Endothelial cell of umbilical vein (primary cell): ENCODE measurements at regions not wholly inside any gene's neighbourhood (a gene's known extent, or its start where the extent isn't known, plus 50 kb on each side); places are given as distances from the start of the nearest gene placed in this dataset.

Experiments used
- BruUV-seq: library from RNA; stranded (reverse); fragments of 400-500 nt; replicated peaks from 2 replicates; lab custom pipeline; 2021; lab: Mats Ljungman, UMichigan
- CTCF ChIA-PET: fragments of 300-600, 350-600 bp; sonication (Branson Sonifier 250); formaldehyde crosslinking; loops from one replicate; lab custom pipeline; 2021; ENCODE audit warnings: antibody characterized with exemption, inconsistent platforms; lab: Charles Lee
- POLR2A ChIA-PET: fragments of 300-600, 350-600 bp; sonication (Branson Sonifier 250); formaldehyde crosslinking; loops from one replicate; lab custom pipeline; 2021; ENCODE audit warnings: antibody characterized with exemption, inconsistent platforms; lab: Charles Lee
- DNase-seq: peaks from one replicate; pipeline ENCODE4 v3.0.0-alpha.2; 2011; ENCODE audit warnings: low read depth, low spot score
- FAIRE-seq: peaks from 2 replicates; lab custom pipeline; 2011; peaks lifted over from hg19 to GRCh38; lab: Jason Lieb, UNC
- H2AFZ ChIP-seq: 2 replicates; pipeline ENCODE4 v1.6.0; 2012; ENCODE audit warnings: low read depth, low read length, control low read depth, inconsistent platforms
- H3K27ac ChIP-seq: 2 replicates; pipeline ENCODE4 v1.5.1; 2011; ENCODE audit warnings: low read depth, mild to moderate bottlenecking, control low read depth, low read length, moderate library complexity; ENCODE audit not compliant: insufficient read depth
- H3K27me3 ChIP-seq, 2 experiments: 2 replicates each; pipeline versions ENCODE4 v1.6.0 to v1.6.1; 2011; ENCODE audit warnings: low read length in 2 of 2, mixed read lengths in 1 of 2; ENCODE audit not compliant: control insufficient read depth in 2 of 2, insufficient read depth in 2 of 2
- H3K36me3 ChIP-seq, 2 experiments: 2 replicates in 1 of 2; 3 replicates in 1 of 2; pipeline ENCODE4 v1.5.1; 2011; ENCODE audit warnings: low read length in 2 of 2, mild to moderate bottlenecking in 1 of 2, moderate library complexity in 1 of 2; ENCODE audit not compliant: control insufficient read depth in 2 of 2, insufficient read depth in 2 of 2; ENCODE audit errors: extremely low read depth in 1 of 2
- H3K4me1 ChIP-seq: 3 replicates; pipeline ENCODE4 v1.5.1; 2011; ENCODE audit warnings: mild to moderate bottlenecking, low read length; ENCODE audit not compliant: control insufficient read depth, insufficient read depth; ENCODE audit errors: extremely low read depth
- H3K4me2 ChIP-seq: 2 replicates; pipeline ENCODE4 v1.6.1; 2011; ENCODE audit warnings: low read length, control low read depth, mixed read lengths; ENCODE audit not compliant: insufficient read depth
- H3K4me3 ChIP-seq, 3 experiments: fragments of 200-600 bp in 1 of 3; sonication (generic), shearing (Covaris generic) in 1 of 3; replicated peaks in 1 of 3; 2 replicates each; pipeline ENCODE4 v1.5.1; 2011 to 2016; ENCODE audit warnings: control low read depth in 3 of 3, low read length in 3 of 3, mild to moderate bottlenecking in 2 of 3, inconsistent platforms in 1 of 3, low read depth in 1 of 3, moderate library complexity in 1 of 3; ENCODE audit not compliant: insufficient read depth in 1 of 3
- H3K79me2 ChIP-seq: 2 replicates; pipeline ENCODE4 v1.6.0; 2012; ENCODE audit warnings: low read length, inconsistent platforms; ENCODE audit not compliant: control insufficient read depth, insufficient read depth
- H3K9ac ChIP-seq: replicated peaks from 2 replicates; pipeline ENCODE3; 2011; ENCODE audit warnings: low read length, control low read depth; ENCODE audit not compliant: insufficient read depth; ENCODE audit errors: extremely low read depth
- H3K9me1 ChIP-seq: replicated peaks from 3 replicates; pipeline ENCODE4 v1.6.0; 2011; ENCODE audit warnings: mild to moderate bottlenecking, low read length; ENCODE audit not compliant: control insufficient read depth, insufficient read depth; ENCODE audit errors: extremely low read depth
- H3K9me3 ChIP-seq: replicated peaks from 2 replicates; pipeline ENCODE4 v1.5.1; 2012; ENCODE audit warnings: low read length, inconsistent platforms; ENCODE audit not compliant: control insufficient read depth, insufficient read depth
- H4K20me1 ChIP-seq: replicated peaks from 2 replicates; pipeline ENCODE3; 2011; ENCODE audit warnings: mild to moderate bottlenecking, low read length; ENCODE audit not compliant: control insufficient read depth, insufficient read depth; ENCODE audit errors: extremely low read depth
- EZH2 ChIP-seq: IDR thresholded peaks from 2 replicates; pipeline ENCODE4 v1.6.1; 2012; ENCODE audit warnings: borderline replicate concordance, low read depth, mild to moderate bottlenecking, moderate library complexity, low read length, inconsistent platforms; ENCODE audit not compliant: severe bottlenecking
- FOS ChIP-seq: IDR thresholded peaks from 2 replicates; pipeline ENCODE4 v1.6.1; 2011; ENCODE audit warnings: mild to moderate bottlenecking, low read length, moderate library complexity, borderline replicate concordance; ENCODE audit not compliant: insufficient read depth
- GATA2 ChIP-seq: IDR thresholded peaks from 2 replicates; pipeline ENCODE4 v1.7.0; 2011; ENCODE audit warnings: low read depth, mild to moderate bottlenecking, moderate library complexity, mixed read lengths, low read length; ENCODE audit not compliant: insufficient read length, insufficient read depth
- JUN ChIP-seq: IDR thresholded peaks from 2 replicates; pipeline ENCODE4 v1.6.1; 2011; ENCODE audit warnings: borderline replicate concordance, low read depth; ENCODE audit not compliant: insufficient read length, insufficient read depth
- MYC ChIP-seq: IDR thresholded peaks from one replicate; pipeline ENCODE4 v1.6.1; 2011; ENCODE audit warnings: mild to moderate bottlenecking, low read depth, low read length
- POLR2A ChIP-seq: IDR thresholded peaks from 2 replicates; pipeline ENCODE4 v1.6.1; 2012; ENCODE audit warnings: low read depth, mild to moderate bottlenecking, control low read depth, low read length
- POLR2AphosphoS5 ChIP-seq: IDR thresholded peaks from 2 replicates; pipeline ENCODE4 v1.6.1; 2012; ENCODE audit warnings: low read depth, mild to moderate bottlenecking, control low read depth, low read length, moderate library complexity; ENCODE audit not compliant: insufficient read depth
- dilution Hi-C: fragments of 300-500 bp; cut with MboI; formaldehyde crosslinking; loops from one replicate; pipeline ENCODE4 v1.15.0; 2019; ENCODE audit warnings: low sequenced_read_pairs; ENCODE audit not compliant: extremely low pct_ligation_motif_present
- intact Hi-C: fragments of 100-400 bp; cut with micrococcal nuclease; formaldehyde crosslinking; loops from one replicate; pipeline ENCODE4 v1.10.0; 2022
- TF ChIP-seq, protein P1 (sequence below), 2 donors: IDR thresholded peaks; 1 replicate in 1 of 2; 2 replicates in 1 of 2; pipeline ENCODE4 v1.5.1; 2011; ENCODE audit warnings: low read length in 2 of 2, mild to moderate bottlenecking in 2 of 2, moderate library complexity in 2 of 2, control low read depth in 1 of 2, inconsistent platforms in 1 of 2, low read depth in 1 of 2; ENCODE audit not compliant: insufficient read depth in 1 of 2; ENCODE audit errors: extremely low read depth in 1 of 2
- TF ChIP-seq, protein P2 (sequence below): IDR thresholded peaks from 2 replicates; pipeline ENCODE4 v1.6.1; 2011; ENCODE audit not compliant: insufficient read depth, insufficient read length

DNA sequence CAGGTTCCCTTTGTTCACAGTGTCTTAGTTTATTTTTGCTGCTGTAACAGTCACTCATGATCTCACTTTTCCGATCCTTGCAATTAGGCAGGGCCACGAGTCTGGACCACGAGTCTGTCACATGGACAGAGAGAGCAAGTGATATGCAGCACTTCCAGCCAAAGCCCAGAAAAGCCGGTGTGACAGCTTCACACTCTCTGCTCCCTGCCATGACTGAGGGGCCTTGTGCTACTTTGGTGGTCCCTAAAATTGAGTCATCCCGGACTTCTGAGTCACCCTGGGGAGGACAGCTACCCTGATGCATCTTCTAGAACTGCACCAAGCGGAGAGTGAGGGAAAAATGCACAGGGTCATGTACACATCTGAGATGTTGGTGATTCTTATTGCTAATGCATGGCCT, 179.6 kb downstream of the EFNB2 start:
- dilution Hi-C loops = no loop called here

DNA sequence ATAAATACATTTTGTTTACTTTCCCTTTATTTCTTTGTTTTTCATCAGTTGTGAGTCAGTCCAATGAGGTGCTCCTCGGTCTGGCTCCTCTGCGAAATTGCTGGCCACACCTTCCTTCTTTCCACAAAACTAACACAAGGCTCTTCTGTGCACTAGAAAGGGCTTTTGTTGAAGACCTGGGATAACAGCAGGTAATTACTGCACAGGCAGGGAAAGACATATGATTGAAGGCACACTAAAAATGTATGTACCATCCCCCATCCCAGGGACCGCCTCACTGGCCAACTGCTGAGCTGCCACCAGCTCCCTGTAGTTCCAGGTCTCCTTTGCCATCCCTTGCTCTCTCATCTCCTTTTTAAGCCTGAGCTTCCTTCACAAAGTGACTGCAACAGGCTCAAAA, 180.5 kb downstream of the EFNB2 start:
- no peaks in the 10 kb centered on the region for H3K36me3 ChIP-seq
- no peak overlapping the region for H3K4me2 ChIP-seq
- no peak overlapping the region for H2AFZ ChIP-seq
- ChIA-PET POLR2A (no interaction called here), CTCF (no interaction called here)
- intact Hi-C loops (no loop called here), dilution Hi-C loops (no loop called here)
- H3K4me1 ChIP-seq = peaks cover 11% of the 10 kb centered on the region
- no peaks in the 10 kb centered on the region for H4K20me1 ChIP-seq
- no peak overlapping the region for H3K27ac ChIP-seq
- no peak overlapping the region for H3K4me3 ChIP-seq
- no peaks in the 10 kb centered on the region for H3K9me1 ChIP-seq
- no peaks in the 10 kb centered on the region for H3K9me3 ChIP-seq
- no peaks in the 10 kb centered on the region for H3K27me3 ChIP-seq
- H3K79me2 ChIP-seq = no peaks in the 10 kb centered on the region
- H3K9ac ChIP-seq = no peak overlapping the region
- FAIRE-seq (no peak), DNase-seq (no peak)
- TF ChIP-seq POLR2AphosphoS5 (no peak), FOS (no peak), JUN (no peak), GATA2 (no peak), POLR2A (no peak), MYC (no peak), EZH2 (no peak)
- TF ChIP-seq, protein P1, sequence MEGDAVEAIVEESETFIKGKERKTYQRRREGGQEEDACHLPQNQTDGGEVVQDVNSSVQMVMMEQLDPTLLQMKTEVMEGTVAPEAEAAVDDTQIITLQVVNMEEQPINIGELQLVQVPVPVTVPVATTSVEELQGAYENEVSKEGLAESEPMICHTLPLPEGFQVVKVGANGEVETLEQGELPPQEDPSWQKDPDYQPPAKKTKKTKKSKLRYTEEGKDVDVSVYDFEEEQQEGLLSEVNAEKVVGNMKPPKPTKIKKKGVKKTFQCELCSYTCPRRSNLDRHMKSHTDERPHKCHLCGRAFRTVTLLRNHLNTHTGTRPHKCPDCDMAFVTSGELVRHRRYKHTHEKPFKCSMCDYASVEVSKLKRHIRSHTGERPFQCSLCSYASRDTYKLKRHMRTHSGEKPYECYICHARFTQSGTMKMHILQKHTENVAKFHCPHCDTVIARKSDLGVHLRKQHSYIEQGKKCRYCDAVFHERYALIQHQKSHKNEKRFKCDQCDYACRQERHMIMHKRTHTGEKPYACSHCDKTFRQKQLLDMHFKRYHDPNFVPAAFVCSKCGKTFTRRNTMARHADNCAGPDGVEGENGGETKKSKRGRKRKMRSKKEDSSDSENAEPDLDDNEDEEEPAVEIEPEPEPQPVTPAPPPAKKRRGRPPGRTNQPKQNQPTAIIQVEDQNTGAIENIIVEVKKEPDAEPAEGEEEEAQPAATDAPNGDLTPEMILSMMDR (IDR thresholded peaks at IDR 0.05; ENCODE audit: extremely low read depth in 1 of 2, insufficient read depth in 1 of 2, low read depth in 1 of 2, low read length in 2 of 2) = no peak
- TF ChIP-seq, protein P2, sequence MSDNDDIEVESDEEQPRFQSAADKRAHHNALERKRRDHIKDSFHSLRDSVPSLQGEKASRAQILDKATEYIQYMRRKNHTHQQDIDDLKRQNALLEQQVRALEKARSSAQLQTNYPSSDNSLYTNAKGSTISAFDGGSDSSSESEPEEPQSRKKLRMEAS = no peak
- no TSS peak for BruUV-seq

More for the DNA sequence above, 179.6 kb downstream of the EFNB2 start:
- no peak overlapping the region for H3K27ac ChIP-seq
- H3K9me1 ChIP-seq = no peaks in the 10 kb centered on the region
- TF ChIP-seq, protein P1 (IDR thresholded peaks at IDR 0.05; ENCODE audit: extremely low read depth in 1 of 2, insufficient read depth in 1 of 2, low read depth in 1 of 2, low read length in 2 of 2) = no peak
- TF ChIP-seq EZH2 (no peak), MYC (no peak)
- CTCF ChIA-PET = no interaction called here
- H3K4me3 ChIP-seq = no peak overlapping the region
- intact Hi-C loops = no loop called here
- no peaks in the 10 kb centered on the region for H3K79me2 ChIP-seq
- POLR2A ChIA-PET = no interaction called here
- no peak for DNase-seq
- H2AFZ ChIP-seq = no peak overlapping the region
- FAIRE-seq = no peak
- H3K4me1 ChIP-seq = peaks cover 6% of the 10 kb centered on the region
- H3K36me3 ChIP-seq = no peaks in the 10 kb centered on the region
- no peak overlapping the region for H3K4me2 ChIP-seq
- no TSS peak for BruUV-seq
- H3K9ac ChIP-seq = no peak overlapping the region
- no peaks in the 10 kb centered on the region for H3K27me3 ChIP-seq
- H4K20me1 ChIP-seq = no peaks in the 10 kb centered on the region
- no peaks in the 10 kb centered on the region for H3K9me3 ChIP-seq
